ENCODE measurements at regions not wholly inside any gene's neighbourhood (a gene's known extent, or its start where the extent isn't known, plus 50 kb on each side); places are given as distances from the start of the nearest gene placed in this dataset.

GRCh38 chr1:238242181-238242580 lies 351.5 kb upstream of the ZP4 start:
- no peak for TF ChIP-seq MAX (IDR thresholded peaks at IDR 0.05; ENCODE audit: insufficient read depth, insufficient read length)
- no peak for TF ChIP-seq CTCF (IDR thresholded peaks at IDR 0.05; ENCODE audit: extremely low read depth in 1 of 2, insufficient read depth in 1 of 2, low read depth in 1 of 2, low read length in 2 of 2)
- TF ChIP-seq FOS (IDR thresholded peaks at IDR 0.05; ENCODE audit: borderline replicate concordance, insufficient read depth, low read length) = no peak
- TF ChIP-seq EZH2 (IDR thresholded peaks at IDR 0.05; ENCODE audit: borderline replicate concordance, low read depth, low read length, severe bottlenecking) = no peak
- TF ChIP-seq MYC (IDR thresholded peaks at IDR 0.05; ENCODE audit: low read depth, low read length) = no peak
- TF ChIP-seq POLR2AphosphoS5 (IDR thresholded peaks at IDR 0.05; ENCODE audit: insufficient read depth, low read depth, low read length) = no peak
- TF ChIP-seq JUN (IDR thresholded peaks at IDR 0.05; ENCODE audit: borderline replicate concordance, insufficient read depth, insufficient read length, low read depth) = no peak
- no peak for TF ChIP-seq POLR2A (IDR thresholded peaks at IDR 0.05; ENCODE audit: low read depth, low read length)
- TF ChIP-seq GATA2 (IDR thresholded peaks at IDR 0.05; ENCODE audit: insufficient read depth, insufficient read length, low read depth, low read length) = no peak
- intact Hi-C loops (cut with micrococcal nuclease) (no loop called here), dilution Hi-C loops (cut with MboI; ENCODE audit: extremely low pct_ligation_motif_present, low sequenced_read_pairs) (no loop called here)
- H3K9ac ChIP-seq (replicated peaks; ENCODE audit: extremely low read depth, insufficient read depth, low read length) = no peak overlapping the region
- no peak overlapping the region for H3K4me3 ChIP-seq (replicated peaks in 1 of 3; ENCODE audit: insufficient read depth in 1 of 3, low read depth in 1 of 3, low read length in 3 of 3)
- POLR2A ChIA-PET = no interaction called here
- DNase-seq (ENCODE audit: low read depth, low spot score) = no peak
- no peaks in the 10 kb centered on the region for H3K36me3 ChIP-seq (ENCODE audit: control insufficient read depth in 2 of 2, extremely low read depth in 1 of 2, insufficient read depth in 2 of 2, low read length in 2 of 2)
- H2AFZ ChIP-seq (ENCODE audit: low read depth, low read length) = no peak overlapping the region
- no peaks in the 10 kb centered on the region for H3K79me2 ChIP-seq (ENCODE audit: control insufficient read depth, insufficient read depth, low read length)
- peaks cover 2% of the 10 kb centered on the region for H3K9me3 ChIP-seq (replicated peaks; ENCODE audit: control insufficient read depth, insufficient read depth, low read length)
- BruUV-seq (replicated peaks) = no TSS peak
- CTCF ChIA-PET = no interaction called here
- no peaks in the 10 kb centered on the region for H3K9me1 ChIP-seq (replicated peaks; ENCODE audit: control insufficient read depth, extremely low read depth, insufficient read depth, low read length)
- H3K4me1 ChIP-seq (ENCODE audit: control insufficient read depth, extremely low read depth, insufficient read depth, low read length) = no peaks in the 10 kb centered on the region
- H3K4me2 ChIP-seq (ENCODE audit: insufficient read depth, low read length) = no peak overlapping the region
- H4K20me1 ChIP-seq (replicated peaks; ENCODE audit: control insufficient read depth, extremely low read depth, insufficient read depth, low read length) = no peaks in the 10 kb centered on the region
- H3K27me3 ChIP-seq (ENCODE audit: control insufficient read depth in 2 of 2, insufficient read depth in 2 of 2, low read length in 2 of 2) = no peaks in the 10 kb centered on the region
- FAIRE-seq = no peak
- H3K27ac ChIP-seq (ENCODE audit: insufficient read depth, low read depth, low read length) = no peak overlapping the region

Data from endothelial cell of umbilical vein (primary cell).